ENCODE measurements at regions not wholly inside any gene's neighbourhood (a gene's known extent, or its start where the extent isn't known, plus 50 kb on each side); places are given as distances from the start of the nearest gene placed in this dataset.

DNA sequence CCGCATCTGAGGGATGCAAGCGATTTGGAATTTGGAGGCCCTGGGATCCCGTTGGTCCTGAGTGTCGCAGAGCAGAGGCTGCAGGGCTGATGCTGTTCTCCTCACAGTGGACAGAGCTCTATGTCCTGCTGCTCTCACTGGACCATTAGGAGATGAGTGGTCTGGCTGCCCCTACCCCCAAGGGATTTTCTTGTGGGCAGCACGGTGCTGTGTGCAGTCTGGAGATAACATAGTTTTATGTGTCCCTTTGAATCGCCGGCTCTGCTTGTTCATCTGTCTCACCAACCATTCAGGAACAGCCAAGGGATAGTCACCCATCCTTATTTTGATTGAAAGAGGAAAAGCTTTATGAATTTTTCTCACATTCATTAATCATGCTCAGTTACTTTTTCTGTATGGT, 49.9 kb downstream of the CHRM3 start:
- DNase-seq = no peak

DNA sequence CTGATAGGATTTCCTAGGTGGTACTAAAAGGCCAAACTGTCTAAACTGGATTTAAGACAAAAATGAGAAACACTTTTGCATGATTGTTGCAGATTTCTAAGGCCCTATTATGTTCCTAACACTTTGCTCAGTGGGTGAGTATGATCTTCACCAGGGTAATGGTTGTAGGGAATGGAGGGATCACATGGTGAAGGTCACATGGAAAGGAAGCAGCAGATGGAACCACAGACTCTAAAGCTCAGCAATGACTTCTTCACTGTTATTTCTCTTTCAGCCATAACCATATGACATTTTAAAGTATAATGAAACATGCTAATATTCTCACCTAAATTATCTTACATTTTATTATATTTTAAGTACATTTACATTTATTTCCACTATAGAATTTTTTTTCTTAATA, 51.5 kb downstream of the CHRM3 start:
- no peak for DNase-seq

DNA sequence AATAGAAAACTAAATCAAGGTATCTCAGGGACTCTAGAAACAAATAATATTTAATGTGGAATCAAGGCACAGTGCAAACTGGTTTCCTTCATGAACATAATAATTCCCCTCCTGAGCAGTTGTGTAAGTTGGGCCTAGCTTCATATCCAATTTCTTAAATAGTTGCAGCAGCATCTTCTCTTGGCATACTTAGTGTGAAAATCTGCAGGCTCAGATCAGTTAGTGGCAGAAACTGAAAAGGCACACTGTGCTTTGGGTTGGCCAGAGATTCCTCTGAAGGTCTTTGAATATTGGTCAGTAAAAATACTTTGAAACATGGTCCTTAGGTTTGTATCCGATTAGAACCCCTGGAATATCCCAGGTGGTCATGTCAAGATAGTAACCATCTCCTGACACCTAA, 52.5 kb downstream of the CHRM3 start:
- no peak for DNase-seq

DNA sequence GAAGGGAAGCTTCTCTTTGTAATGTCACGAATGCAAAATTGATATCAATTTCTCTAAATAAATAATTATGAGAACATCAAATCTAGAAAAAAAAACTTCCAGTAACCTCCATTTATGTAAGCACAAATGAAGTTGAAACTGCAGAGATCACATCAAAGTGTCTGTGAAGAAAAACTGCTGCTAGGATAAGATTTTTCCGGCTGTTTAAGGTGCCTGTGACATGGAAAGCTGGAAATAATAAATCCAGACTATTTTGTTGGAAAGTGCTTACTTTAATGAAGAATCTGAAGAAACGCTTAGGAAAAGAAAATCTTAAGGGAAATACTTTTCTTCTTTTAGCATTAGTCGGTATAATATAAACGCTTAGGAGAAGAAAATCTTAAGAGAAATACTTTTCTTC, 57.0 kb downstream of the CHRM3 start:
- DNase-seq = no peak

DNA sequence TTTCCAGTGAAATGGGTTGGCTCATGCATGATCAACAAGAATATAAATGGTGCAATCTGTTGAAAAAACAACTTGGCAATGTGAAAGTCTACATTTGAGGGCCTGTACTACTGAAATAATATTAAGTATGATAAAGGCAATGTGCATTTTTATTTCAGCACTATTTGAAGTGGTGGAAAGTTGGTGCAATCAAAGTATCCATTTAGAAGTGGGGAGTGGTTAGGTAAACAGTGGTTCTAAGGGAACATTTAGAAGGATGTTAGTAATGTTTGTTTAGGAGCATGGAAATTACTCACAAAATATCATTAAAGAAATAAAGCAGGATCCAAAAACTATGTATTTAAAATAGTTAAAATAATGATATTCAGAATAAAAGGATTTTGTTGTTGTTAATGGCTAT, 60.2 kb downstream of the CHRM3 start:
- DNase-seq = no peak

DNA sequence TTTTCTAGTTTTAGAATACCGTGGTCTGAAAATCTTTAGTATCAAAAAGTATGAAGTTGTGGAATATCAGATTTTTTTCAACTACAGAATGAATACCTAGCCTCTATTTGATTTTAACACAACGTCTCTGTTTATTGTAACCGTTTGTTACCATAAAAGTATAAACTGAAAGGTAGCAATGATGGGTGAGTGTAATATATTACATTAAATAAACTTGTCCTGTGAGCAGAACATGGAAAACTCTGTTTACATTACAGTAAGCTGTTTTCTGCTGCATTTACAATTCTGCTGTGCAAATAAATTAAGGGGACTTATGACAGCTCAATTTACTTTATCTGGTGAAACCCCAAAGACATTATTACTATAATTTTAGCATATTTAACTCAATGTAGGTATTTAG, 62.5 kb downstream of the CHRM3 start:
- DNase-seq = no peak

DNA sequence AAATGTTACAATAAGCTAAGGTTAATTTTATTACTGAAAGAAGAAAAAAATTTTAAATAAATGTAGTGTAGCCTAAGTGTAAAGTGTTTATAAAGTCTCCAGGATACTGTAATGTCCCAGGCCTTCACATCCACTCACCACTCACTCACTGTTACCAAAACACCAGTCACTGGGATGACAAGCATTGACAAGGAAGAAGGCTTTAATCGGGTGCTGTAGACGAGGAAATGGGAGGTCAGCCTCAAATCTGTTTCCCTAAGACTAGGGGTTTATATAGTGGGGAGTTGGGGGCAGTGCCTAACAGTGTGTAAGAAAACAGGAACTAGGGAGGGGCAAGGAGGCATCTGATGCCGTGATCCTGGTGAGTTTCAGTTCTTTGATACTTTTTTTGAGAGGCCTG, 69.4 kb downstream of the CHRM3 start:
- no peak for DNase-seq

DNA sequence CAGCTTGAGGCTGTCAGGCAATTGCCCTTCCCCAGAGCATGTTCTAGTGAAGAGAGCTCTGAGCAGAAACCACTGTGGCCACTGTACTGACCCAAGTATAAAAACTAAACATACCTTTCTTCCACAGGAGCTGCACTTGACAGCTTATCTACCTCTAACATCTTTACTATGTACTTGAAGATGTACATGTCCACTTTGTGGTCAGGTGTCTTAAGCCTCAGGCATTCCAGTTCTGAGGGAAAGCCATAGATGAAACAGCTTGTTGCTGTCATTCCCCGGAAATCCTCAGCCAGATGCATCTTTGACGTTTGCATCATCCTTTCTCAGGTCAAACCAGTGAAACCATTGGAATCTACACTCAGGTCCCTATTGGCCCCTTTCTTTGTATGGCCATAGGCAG, 70.4 kb downstream of the CHRM3 start:
- DNase-seq = no peak

DNA sequence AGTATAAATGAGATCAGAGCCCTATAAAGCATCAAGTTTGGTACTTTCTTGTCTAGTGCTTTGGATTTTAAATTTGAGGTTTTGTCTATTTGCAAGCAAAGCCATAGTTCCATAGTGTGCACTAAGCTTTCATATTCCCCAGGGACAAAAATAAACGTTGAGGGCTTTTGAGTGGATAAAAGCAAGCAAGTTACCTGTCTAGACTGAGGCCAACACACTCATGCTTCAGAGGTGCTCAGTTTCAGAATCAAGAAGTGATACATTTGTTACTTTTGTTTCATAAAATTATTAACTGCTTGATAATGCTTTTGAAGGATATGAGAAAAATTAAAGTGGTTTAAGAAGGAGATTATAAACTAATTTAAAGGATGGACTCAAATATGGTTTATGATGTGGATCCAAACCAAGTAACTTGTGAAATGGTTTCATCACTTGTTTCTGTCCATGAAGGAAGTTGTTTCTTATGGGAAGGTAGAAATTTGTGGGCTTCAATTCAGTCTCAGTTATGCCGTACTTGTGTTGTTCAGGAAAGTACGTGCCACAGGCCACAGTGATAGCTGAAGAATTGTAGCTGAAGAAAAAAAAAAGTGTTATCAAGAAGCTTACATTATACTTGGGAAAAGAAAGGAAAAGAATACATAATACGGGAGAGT, 71.2 kb downstream of the CHRM3 start:
- DNase-seq = no peak

DNA sequence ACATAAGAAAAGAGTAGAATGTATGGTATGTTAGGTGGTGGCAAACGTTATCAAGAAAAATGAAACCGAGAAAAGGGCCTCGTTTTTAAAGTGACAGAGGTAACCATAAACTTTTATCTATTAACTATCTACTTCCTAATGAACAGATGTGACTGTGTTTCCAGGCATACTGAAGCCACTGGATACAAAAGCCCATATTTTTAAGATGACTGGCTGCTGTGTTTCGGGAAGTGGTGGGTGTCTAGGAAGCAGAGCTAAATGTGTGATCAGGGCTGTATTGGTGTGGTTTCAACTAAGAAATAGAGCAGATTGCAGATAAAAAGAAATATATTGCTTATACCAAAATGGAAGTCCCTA, 71.8 kb downstream of the CHRM3 start:
- DNase-seq = no peak

DNA sequence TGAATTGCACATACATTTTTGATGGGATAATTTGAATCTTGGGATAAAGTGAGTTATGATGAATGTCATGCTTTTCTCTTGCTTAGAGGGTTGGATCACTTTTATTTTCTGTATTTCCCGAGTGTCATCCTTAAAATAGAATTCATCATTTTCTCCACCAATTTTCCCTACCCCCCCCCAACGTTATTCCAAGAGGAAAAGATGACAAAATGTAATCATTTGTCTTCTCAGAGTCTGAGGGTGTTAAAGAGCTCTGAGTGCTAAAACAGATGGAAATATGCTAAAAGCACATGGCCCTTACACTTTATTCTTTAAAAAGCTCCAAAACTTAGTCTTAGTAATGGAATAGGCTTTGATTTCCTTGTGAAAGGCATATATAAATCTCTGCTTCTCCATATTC, 81.4 kb downstream of the CHRM3 start:
- DNase-seq = no peak

DNA sequence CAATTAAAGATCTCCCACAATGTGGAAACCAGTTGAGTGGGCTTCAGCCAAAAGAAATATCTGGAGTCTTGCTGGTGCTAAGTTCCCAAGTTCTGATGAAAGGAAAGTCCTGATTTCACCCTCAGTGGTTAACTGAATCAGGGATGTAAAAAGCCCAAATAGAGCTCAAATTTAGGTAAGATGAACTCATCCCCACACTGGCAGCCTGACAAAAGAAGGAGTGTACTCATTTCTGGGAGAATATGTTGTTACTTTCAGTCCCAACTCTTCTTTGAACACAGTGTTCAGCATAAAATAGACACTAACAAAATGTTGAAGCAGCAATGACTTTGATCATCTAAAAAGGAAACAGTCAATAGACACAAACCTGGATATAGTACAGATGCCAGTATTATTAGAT, 91.7 kb downstream of the CHRM3 start:
- DNase-seq = no peak

DNA sequence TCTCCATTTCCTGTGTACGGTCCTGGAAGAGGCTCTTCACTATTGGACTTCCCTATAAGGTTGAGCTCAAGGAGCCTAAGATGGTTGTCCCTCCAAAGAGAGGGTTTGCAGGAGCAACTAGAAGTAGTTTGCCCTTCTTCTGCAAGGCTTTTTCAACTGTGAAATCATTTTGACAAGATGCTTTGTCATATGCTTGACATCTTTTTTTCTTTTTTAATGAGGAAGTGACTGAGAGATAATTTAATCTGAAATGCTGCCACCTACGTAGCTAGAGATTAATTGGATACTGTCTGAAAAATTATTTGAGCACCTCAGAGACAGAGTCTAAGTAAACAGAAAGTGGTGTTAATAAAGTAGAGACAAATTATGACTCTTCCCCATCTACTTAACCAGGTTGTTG, 97.0 kb downstream of the CHRM3 start:
- DNase-seq = no peak

DNA sequence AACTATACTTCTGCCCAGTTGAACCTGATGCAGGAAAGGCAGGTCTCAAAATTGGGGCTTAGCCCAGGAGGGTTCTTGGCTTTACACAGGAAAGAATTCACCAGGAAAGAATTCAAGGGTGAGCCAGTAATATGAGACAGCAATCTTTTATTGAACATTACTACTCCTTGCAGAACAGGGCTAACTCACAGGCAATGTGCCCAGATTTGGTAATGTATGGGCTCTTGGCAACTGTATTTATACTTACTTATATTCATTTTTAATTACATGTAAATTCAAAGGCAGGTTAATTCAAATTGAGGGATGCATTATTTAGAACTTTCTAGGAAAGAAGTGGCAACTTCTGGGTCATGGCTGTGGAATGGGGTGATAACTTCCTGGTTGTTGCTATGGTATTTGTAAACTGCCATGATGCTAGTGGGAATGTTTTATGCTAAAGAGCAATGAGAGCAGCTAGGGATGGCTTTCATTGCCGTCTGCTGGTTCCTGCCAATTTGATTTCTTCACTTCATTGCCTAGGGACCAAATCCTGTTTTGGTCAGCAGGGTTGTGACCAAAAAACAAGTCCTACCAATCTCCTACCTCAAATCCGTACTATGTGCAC, 107.5 kb downstream of the CHRM3 start:
- DNase-seq = no peak

DNA sequence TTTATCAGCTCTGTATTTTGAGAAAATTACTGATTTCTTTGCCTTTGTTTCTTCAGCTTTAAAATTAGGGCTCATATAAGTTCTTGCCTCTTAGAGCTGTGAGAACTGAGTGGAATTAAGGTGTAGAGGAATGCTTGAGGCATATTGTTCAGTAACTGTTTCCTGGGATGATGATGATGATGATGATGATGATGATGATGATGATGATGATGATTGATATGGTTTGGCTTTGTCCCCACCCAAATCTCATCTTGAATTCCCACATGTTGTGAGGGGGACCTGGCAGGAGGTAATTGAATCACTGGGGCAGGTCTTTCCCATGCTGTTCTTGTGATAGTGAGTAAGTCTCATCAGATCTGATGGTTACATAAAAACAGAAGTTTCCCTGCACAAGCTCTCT, 118.7 kb downstream of the CHRM3 start:
- no peak for DNase-seq

DNA sequence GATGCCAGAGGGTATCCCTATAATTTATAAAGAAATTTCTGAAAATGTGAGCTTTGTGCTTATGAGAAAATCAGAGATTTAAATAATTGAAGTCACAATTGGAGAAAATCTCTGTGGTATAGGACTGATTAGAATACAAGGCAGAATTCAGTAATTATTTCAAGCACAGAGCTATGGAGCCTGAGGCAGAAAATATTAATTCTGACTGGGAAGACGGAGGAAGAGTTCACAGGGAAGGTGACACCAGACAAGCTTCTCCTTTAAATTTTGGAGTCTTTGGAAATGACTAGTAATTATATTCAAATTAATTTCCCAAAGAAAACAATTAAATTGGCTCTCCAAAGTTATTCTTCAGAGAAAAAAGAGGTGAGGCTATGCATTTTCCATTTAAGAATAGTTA, 121.5 kb downstream of the CHRM3 start:
- no peak for DNase-seq

DNA sequence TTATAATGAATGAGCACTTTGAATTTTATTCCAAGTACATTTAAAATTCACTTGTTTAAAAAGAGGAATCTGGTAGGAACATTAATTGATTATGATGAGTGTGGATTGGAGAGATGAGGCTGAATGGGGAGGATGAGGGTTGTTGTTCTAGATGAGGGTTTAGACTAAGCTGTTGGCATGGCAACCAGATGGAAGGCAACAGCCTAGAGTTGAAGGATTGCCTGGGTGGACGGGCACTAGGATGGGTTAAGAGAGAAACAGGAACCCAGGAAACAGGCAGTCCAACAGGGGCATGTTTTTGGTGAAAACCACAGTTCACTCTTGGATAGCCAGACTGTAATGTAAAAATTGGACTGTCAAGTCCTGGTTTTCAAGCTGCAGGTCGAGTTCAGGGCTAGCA, 125.5 kb downstream of the CHRM3 start:
- DNase-seq = no peak

DNA sequence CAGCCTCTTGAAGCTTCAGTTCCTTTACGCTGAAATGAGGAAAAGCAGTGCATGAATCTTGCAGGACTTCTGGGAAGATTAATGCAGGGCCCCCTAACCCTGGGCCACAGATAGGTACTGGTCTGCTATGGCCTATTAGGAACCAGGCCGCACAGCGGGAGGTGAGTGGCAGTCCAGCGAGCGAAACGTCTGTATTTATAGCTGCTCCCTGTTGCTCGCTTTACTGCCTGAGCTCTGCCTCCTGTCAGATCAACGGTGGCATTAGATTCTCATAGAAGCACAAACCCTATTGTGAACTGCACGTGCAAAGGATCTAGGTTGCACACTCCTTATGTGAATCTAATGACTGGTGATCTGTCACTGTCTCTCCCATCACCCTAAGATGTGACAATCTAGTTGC, 130.2 kb downstream of the CHRM3 start:
- DNase-seq = no peak

DNA sequence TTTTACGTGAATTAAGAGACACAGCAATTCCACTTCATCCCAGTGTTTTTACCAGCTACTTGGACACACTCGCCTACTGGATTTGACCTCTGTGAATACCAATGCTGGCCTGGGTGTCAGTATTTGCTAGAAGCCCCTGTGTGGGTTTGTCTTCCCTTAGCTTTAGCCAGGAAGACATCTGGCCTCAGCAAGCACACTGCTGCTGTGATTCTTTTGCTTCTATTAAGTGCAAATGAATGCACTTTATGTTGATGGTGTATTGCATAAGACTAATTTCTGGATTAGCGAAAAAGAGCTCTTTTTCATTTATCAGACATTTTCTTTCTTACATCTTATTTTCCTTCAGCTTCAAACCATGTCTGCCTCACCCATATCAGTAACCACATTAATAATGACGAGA, 140.0 kb downstream of the CHRM3 start:
- no peak for DNase-seq

DNA sequence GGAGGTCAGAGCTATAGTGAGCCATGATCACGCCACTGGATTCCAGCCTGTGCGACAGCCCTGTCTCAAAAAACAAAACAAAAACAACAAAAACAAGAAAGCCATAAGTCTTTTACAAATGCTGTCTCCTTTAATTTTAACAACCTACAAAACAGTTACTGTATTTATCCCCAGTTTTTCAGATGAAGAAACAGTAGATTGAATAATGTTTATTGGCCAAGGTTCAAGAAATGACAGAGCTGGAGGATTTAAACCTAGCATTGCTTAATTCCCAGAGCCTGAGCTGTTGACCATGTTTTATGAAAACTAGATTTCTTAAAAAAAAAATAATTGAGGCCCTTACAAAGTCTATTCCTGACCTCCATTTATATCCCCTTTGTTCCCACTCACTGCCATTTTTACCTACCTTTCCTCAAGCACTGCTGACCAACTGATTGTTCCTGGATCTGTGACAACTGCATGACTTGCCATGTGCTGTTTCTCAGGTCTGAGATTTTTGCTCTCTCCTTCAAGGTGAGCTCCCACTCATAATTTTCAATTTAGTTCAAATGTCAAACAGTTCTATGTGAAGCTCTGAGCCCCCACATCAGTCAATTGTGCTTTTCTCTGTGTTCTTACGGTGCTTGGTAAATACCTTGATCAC, 140.8 kb downstream of the CHRM3 start:
- DNase-seq = no peak

DNA sequence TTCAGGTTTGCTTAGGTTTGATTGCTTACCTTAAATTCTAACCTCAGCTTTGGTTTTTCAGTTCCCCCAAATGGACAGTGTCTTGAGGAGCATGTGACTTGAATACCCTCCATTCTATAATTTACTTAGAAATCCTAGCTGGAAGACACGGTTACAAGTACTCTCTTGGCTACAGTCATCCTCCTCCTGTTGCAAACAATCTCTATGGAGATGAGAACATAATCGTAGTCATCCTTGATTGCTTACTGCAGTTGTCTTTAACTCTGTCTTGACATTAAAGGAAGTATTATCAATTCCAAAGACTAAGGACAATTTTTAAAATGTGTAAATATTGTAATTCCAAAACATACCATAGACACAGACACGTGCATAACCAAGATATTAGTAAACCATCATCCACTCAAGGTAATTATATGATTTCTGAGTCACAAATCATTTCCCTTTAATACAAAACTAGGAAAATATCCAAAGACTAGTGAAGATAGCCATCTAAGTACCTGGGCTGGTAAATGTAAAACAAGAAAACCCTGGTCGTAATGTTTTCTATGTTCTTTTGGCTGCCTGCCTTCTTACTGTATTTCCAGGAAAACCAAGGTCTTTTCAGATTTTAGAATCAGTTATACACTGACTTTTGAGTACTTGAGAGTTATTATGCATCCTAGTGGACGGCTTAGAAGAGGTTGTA, 149.9 kb downstream of the CHRM3 start:
- no peak for DNase-seq

DNA sequence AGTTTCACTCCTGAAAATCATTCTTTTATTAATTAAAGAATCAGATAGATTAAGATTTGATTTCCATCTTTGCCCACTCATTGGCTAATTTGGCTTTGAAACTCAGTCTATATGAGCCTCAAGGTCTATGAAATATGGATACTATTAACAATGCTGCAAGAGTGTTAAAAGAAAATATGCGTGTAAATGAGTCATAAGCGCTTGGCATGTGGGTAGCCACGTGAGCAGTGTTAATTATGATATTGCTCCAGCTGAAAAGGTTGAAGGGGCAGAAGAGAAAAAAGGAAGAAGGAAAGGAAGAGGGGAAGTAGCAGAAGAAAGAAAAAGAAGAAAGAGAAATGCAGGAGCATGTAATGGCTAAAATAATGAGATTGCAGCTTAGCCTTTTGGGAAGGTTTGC, 151.4 kb downstream of the CHRM3 start:
- DNase-seq = no peak

DNA sequence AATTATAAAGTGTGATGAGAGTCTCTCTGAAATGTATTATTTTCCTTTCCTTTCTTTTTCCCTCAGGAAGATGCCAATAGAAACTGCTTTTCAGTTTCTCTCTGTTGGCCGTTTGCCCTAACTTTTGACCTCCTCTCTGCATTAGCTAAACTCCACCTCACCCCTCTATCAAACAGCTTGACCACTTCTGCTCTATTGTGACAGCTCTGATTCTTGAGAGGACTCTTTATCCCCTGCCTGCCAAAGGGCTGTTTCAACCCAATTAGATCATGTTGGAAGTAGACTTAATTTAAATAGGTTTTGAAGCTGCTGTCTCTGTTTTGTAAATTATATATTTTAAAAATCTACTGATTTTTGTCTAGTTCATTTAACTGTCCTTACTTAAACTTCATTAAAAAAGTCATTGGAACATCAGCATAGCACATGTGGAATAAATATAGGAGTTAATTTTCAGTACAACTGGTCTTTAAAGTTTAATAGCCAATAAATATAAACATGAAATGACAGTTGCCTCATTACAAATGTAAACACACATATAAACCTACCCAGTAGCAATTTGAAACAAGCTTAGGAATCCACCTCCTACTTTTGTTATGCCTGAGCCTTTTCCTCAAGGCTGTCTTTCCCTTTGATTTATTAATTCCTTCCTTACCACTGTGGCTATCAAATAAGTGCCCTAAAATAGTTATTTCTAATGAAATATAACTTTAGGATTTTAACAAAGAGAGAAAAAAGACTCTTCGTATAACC, 152.0 kb downstream of the CHRM3 start:
- DNase-seq = no peak

DNA sequence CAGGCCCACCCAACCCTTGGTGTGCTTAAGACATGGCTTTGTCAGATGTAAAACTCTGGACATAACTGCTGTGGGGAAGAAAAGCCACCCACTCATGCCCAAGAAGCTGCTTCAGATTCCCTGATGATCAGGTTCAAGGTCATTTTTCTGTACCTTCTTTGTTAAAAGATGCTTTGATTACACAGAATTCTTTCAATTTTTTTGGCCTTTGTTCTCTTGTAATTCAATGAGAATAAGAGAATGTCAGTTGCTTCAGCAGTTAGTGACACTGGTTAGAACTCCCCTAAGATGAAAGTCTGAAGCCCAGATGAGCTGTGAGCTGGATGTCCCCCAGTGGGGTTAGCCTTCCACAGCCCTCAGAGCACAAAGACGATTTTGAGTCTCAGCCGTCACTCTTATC, 152.7 kb downstream of the CHRM3 start:
- no peak for DNase-seq

All from SIG-M5 (cell line).